ENCODE measurements at regions not wholly inside any gene's neighbourhood (a gene's known extent, or its start where the extent isn't known, plus 50 kb on each side); places are given as distances from the start of the nearest gene placed in this dataset.

DNA sequence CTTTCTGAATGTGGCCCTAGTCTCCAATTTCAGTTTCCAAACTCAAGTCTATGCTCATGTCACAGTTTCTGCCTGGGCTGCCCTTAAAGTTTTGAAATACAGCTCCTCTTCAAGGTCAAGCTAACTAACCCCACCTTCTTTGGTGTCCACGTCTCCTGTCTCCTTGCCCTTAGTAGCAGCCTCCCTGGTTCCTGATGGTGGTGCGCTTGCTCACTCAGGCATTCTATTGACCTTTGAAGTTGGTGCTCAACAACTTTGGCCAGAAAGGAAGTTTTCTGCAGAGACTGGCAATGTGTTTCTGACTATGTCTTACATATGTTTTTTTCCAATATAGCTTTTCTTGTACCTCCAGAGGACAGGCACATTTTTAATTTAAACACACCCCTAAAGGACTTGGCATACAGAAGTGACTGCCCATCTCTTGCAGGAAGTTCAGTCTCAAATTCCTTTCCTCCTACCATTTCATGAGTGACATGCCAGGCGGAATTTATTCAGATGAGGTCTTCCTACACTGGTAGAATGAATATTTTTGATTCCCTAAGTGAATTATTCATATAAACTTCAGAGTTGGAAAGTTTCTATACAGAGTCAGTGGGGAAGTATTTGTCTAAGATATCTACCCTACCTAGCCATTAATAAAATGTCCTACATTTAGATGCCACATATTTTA lies 364.3 kb upstream of the USP24 start:
- H4K20me1 ChIP-seq (ENCODE audit: insufficient read depth) = no peaks in the 10 kb centered on the region
- peaks cover 18% of the 10 kb centered on the region; the same call in 1 of the 2 replicates for H3K4me1 ChIP-seq (replicated peaks; ENCODE audit: insufficient read depth)
- peaks cover 12% of the 10 kb centered on the region; the same call in 1 of the 2 replicates for H3F3A ChIP-seq (ENCODE audit: insufficient read depth, low read depth)
- no peak overlapping the region for H2AFZ ChIP-seq
- ChIA-PET CTCF (no interaction called here), POLR2A (ENCODE audit: unreplicated experiment) (no interaction called here)
- intact Hi-C loops (cut with micrococcal nuclease; ENCODE audit: unreplicated experiment) = no loop called here
- no peak for DNase-seq
- no peaks in the 10 kb centered on the region for H3K27me3 ChIP-seq (ENCODE audit: insufficient read depth, low read depth)
- BruUV-seq (replicated peaks) = no TSS peak
- no peak for TF ChIP-seq EZH2 (IDR thresholded peaks at IDR 0.05; ENCODE audit: low read depth)
- TF ChIP-seq, protein P1, sequence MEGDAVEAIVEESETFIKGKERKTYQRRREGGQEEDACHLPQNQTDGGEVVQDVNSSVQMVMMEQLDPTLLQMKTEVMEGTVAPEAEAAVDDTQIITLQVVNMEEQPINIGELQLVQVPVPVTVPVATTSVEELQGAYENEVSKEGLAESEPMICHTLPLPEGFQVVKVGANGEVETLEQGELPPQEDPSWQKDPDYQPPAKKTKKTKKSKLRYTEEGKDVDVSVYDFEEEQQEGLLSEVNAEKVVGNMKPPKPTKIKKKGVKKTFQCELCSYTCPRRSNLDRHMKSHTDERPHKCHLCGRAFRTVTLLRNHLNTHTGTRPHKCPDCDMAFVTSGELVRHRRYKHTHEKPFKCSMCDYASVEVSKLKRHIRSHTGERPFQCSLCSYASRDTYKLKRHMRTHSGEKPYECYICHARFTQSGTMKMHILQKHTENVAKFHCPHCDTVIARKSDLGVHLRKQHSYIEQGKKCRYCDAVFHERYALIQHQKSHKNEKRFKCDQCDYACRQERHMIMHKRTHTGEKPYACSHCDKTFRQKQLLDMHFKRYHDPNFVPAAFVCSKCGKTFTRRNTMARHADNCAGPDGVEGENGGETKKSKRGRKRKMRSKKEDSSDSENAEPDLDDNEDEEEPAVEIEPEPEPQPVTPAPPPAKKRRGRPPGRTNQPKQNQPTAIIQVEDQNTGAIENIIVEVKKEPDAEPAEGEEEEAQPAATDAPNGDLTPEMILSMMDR (conservative IDR thresholded peaks at IDR 0.05) = no peak
- H3K27ac ChIP-seq = no peak overlapping the region
- no peaks in the 10 kb centered on the region for H3K9me3 ChIP-seq (ENCODE audit: insufficient read depth, low read depth)
- no peak overlapping the region for H3K4me3 ChIP-seq
- no peaks in the 10 kb centered on the region for H3K79me2 ChIP-seq (ENCODE audit: low read depth)
- H3K9me2 ChIP-seq (ENCODE audit: insufficient read depth) = no peaks in the 10 kb centered on the region
- no peak overlapping the region for H3K4me2 ChIP-seq
- H3K36me3 ChIP-seq (ENCODE audit: low read depth) = no peaks in the 10 kb centered on the region

DNA sequence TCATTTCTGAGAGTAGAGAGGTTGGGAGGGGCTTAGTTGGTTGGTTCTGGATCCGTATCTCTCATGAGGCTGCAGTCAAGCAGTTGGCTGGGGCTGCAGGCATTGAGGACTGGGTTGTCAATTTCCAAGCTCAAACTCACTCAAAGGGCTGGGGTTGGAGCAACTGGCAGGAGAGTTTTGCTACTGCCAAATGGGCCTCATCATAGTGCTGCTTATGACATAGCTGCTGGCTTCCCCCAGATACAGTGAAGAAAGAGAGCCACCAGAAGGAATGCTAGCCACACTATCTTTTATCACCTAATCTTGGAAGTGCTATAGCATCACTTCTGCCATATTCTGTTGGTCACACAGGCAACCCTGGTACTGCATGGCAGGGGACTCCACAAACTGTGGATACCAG lies 363.5 kb upstream of the USP24 start:
- Histone ChIP-seq H3K4me2 (no peak overlapping the region), H3K36me3 (ENCODE audit: low read depth) (no peaks in the 10 kb centered on the region), H3K27ac (no peak overlapping the region), H3F3A (ENCODE audit: insufficient read depth, low read depth) (peaks cover 12% of the 10 kb centered on the region; the same call in 1 of the 2 replicates), H3K9me2 (ENCODE audit: insufficient read depth) (no peaks in the 10 kb centered on the region), H3K9me3 (ENCODE audit: insufficient read depth, low read depth) (no peaks in the 10 kb centered on the region), H3K4me3 (no peak overlapping the region), H3K4me1 (replicated peaks; ENCODE audit: insufficient read depth) (peaks cover 18% of the 10 kb centered on the region; the same call in 1 of the 2 replicates), H3K79me2 (ENCODE audit: low read depth) (no peaks in the 10 kb centered on the region), H4K20me1 (ENCODE audit: insufficient read depth) (no peaks in the 10 kb centered on the region), H3K27me3 (ENCODE audit: insufficient read depth, low read depth) (no peaks in the 10 kb centered on the region), H2AFZ (no peak overlapping the region)
- no peak for DNase-seq
- POLR2A ChIA-PET (ENCODE audit: unreplicated experiment) = no interaction called here
- CTCF ChIA-PET = no interaction called here
- no TSS peak for BruUV-seq (replicated peaks)
- intact Hi-C loops (cut with micrococcal nuclease; ENCODE audit: unreplicated experiment) = no loop called here
- TF ChIP-seq EZH2 (IDR thresholded peaks at IDR 0.05; ENCODE audit: low read depth) = no peak
- TF ChIP-seq, protein P1 (conservative IDR thresholded peaks at IDR 0.05) = no peak

DNA sequence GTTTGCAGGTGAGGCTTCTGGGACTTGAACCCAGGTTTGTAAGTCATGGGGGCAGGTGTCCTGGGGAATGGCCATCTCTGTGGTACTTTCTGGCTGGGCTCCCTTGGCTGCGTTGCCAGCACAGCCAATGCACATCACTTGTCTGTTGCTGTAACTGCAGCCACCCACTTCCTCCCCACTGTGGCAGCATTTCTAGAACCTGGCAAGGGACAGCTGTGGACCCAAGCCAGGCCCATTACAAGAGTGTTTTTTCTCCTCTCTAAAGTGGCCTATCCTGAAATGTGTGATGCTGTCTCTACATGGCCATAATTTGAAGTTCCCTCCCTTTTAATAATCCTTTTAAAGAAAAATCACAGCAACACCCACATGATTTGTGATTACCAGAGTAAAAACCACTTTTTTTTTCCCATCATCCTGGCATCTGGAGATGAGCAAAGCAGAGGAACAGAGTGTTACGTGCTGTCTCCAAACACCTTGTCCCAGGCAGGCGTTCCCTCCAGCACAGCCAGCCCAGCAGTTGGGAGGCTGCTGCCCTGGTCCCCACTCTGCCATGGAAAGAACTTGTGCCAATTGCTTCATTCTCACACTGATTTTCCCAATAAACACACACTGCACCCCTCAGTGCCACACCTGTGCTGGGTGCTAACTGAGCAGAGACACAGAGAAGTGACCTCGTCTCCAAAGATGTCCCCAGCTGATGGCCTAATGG lies 360.6 kb upstream of the USP24 start:
- H3K4me2 ChIP-seq = no peak overlapping the region
- H3K4me3 ChIP-seq = no peak overlapping the region
- H2AFZ ChIP-seq = no peak overlapping the region
- ChIA-PET POLR2A (ENCODE audit: unreplicated experiment) (no interaction called here), CTCF (no interaction called here)
- no peaks in the 10 kb centered on the region for H4K20me1 ChIP-seq (ENCODE audit: insufficient read depth)
- H3F3A ChIP-seq (ENCODE audit: insufficient read depth, low read depth) = peaks cover 4% of the 10 kb centered on the region; the same call in 1 of the 2 replicates
- TF ChIP-seq, protein P1 (conservative IDR thresholded peaks at IDR 0.05) = no peak
- TF ChIP-seq EZH2 (IDR thresholded peaks at IDR 0.05; ENCODE audit: low read depth) = no peak
- no peaks in the 10 kb centered on the region for H3K79me2 ChIP-seq (ENCODE audit: low read depth)
- DNase-seq = no peak
- H3K9me2 ChIP-seq (ENCODE audit: insufficient read depth) = no peaks in the 10 kb centered on the region
- H3K9me3 ChIP-seq (ENCODE audit: insufficient read depth, low read depth) = no peaks in the 10 kb centered on the region
- H3K27ac ChIP-seq = no peak overlapping the region
- intact Hi-C loops (cut with micrococcal nuclease; ENCODE audit: unreplicated experiment) = no loop called here
- H3K4me1 ChIP-seq (replicated peaks; ENCODE audit: insufficient read depth) = peaks cover 8% of the 10 kb centered on the region; the same call in 1 of the 2 replicates
- no peaks in the 10 kb centered on the region for H3K36me3 ChIP-seq (ENCODE audit: low read depth)
- BruUV-seq (replicated peaks) = no TSS peak
- H3K27me3 ChIP-seq (ENCODE audit: insufficient read depth, low read depth) = no peaks in the 10 kb centered on the region
